NCI-H146 (cell line): ENCODE measurements at regions not wholly inside any gene's neighbourhood (a gene's known extent, or its start where the extent isn't known, plus 50 kb on each side); places are given as distances from the start of the nearest gene placed in this dataset.
A peak's percentile ranks its signal among the peaks of the same experiment; 100 is the strongest.

Experiments used
- DNase-seq: peaks from one replicate; lab custom pipeline; 2025; lab: John Stamatoyannopoulos, UW

GRCh38 chr18:23387265-23387664, 65.8 kb upstream of the RIOK3 start:
- peak; percentile 46 for DNase-seq

- DNase-seq, result no peak
Measured at GRCh38 chr18:23388357-23388756, 64.7 kb upstream of the RIOK3 start.

- DNase-seq, result no peak
Measured at GRCh38 chr18:23391156-23391555, 61.9 kb upstream of the RIOK3 start.

- DNase-seq, result no peak
Measured at GRCh38 chr18:23397907-23398306, 55.2 kb upstream of the RIOK3 start.

- no peak for DNase-seq
Measured at GRCh38 chr18:23398401-23398800, 54.7 kb upstream of the RIOK3 start.

- no peak for DNase-seq
Measured at GRCh38 chr18:23399067-23399466, 54.0 kb upstream of the RIOK3 start.

- DNase-seq, result no peak
Measured at GRCh38 chr18:23400918-23401317, 52.2 kb upstream of the RIOK3 start.

GRCh38 chr18:23401400-23402347, 51.4 kb upstream of the RIOK3 start:
- peak; percentile 97 for DNase-seq
